MCF 10A (cell line): ENCODE measurements at regions not wholly inside any gene's neighbourhood (a gene's known extent, or its start where the extent isn't known, plus 50 kb on each side); places are given as distances from the start of the nearest gene placed in this dataset.

Experiments
- BruUV-seq: library from RNA; stranded (reverse); fragments of 400-500 nt; replicated peaks from 2 replicates; lab custom pipeline; 2021; lab: Mats Ljungman, UMichigan
- CTCF ChIA-PET: fragments of 300-600 bp; sonication (Branson Sonifier 250); formaldehyde crosslinking; extraction: SDS; loops from one replicate; lab custom pipeline; 2021; ENCODE audit warnings: antibody characterized with exemption, inconsistent platforms; lab: Yijun Ruan, JAX
- POLR2A ChIA-PET: fragments of 300-600, 350-650 bp; sonication (Branson Sonifier 250); formaldehyde crosslinking; extraction: SDS; loops from one replicate; lab custom pipeline; 2020; ENCODE audit warnings: antibody characterized with exemption, inconsistent platforms; lab: Yijun Ruan, JAX
- DNase-seq: peaks from one replicate; pipeline ENCODE4 v3.0.0-alpha.2; 2018; ENCODE audit not compliant: unreplicated experiment
- H3K27ac Mint-ChIP-seq: one replicate; pipeline ENCODE4 v1.8.0; 2022; ENCODE audit warnings: mild to moderate bottlenecking, low read depth, mixed read lengths; ENCODE audit not compliant: unreplicated experiment
- H3K27me3 Mint-ChIP-seq: one replicate; pipeline ENCODE4 v1.8.0; 2022; ENCODE audit warnings: mixed read lengths; ENCODE audit not compliant: insufficient read depth, unreplicated experiment
- H3K36me3 Mint-ChIP-seq: one replicate; pipeline ENCODE4 v1.8.0; 2022; ENCODE audit warnings: mild to moderate bottlenecking, moderate library complexity, mixed read lengths; ENCODE audit not compliant: insufficient read depth, unreplicated experiment
- H3K4me1 Mint-ChIP-seq: one replicate; pipeline ENCODE4 v1.8.0; 2022; ENCODE audit warnings: mixed read lengths; ENCODE audit not compliant: insufficient read depth, unreplicated experiment
- H3K4me3 Mint-ChIP-seq: one replicate; pipeline ENCODE4 v1.8.0; 2022; ENCODE audit warnings: mild to moderate bottlenecking, moderate library complexity, mixed read lengths; ENCODE audit not compliant: unreplicated experiment
- H3K9me3 Mint-ChIP-seq: one replicate; pipeline ENCODE4 v1.8.0; 2022; ENCODE audit warnings: mixed read lengths; ENCODE audit not compliant: unreplicated experiment
- CTCF ChIP-seq: fragments of 200-600 bp; IDR thresholded peaks from one replicate; pipeline ENCODE4 v1.8.0; 2022; ENCODE audit warnings: antibody characterized with exemption, mild to moderate bottlenecking; ENCODE audit not compliant: unreplicated experiment
- intact Hi-C: fragments of 100-400 bp; cut with micrococcal nuclease; formaldehyde crosslinking; loops from 2 replicates; pipeline ENCODE4 v1.14.1; 2022

DNA sequence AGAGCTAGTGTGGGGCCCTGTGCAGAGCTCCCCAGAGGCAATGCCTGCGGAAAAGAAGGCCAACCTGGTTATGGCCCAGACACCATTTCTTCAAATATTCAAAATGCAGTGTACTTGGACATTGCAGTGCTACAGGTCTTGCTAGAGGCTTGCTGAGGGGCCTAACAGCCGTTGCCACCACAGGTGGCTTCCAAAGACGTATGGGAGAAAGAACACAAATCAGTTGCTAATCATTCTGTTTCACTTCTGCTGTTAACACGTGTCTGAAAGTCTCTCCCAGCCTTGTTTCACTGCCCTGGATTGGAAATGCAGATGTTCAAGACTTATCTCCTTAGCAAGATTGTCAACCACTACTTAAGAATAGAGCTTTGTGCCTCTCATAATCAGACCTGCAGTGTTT, 925.9 kb downstream of the GALC start:
- ChIA-PET POLR2A (interaction anchor here (0.7 kb wide), 1 partner anchor 466 kb away, joined by 3 read pairs; no protein-coding TSS in a partner anchor), CTCF (interaction anchor here (0.7 to 1.0 kb wide), 12 partner anchors 9 to 878 kb away, joined by 3 to 9 read pairs (median 3); no protein-coding TSS in a partner anchor)
- Mint-ChIP-seq H3K27ac (no peak overlapping the region), H3K9me3 (no peaks in the 10 kb centered on the region), H3K36me3 (no peaks in the 10 kb centered on the region), H3K27me3 (no peaks in the 10 kb centered on the region), H3K4me3 (no peak overlapping the region), H3K4me1 (peaks cover 14% of the 10 kb centered on the region)
- BruUV-seq = no TSS peak
- TF ChIP-seq CTCF = no peak
- no peak for DNase-seq
- intact Hi-C loops = loop anchor here (10.0 kb wide), 2 partner anchors 268 to 548 kb away; no protein-coding TSS in a partner anchor

GRCh38 chr14:87066221-87066817, 926.7 kb downstream of the GALC start:
- peak; percentile 36 for DNase-seq
- H3K9me3 Mint-ChIP-seq = no peaks in the 10 kb centered on the region
- intact Hi-C loops = loop anchor here (10.0 kb wide), 2 partner anchors 268 to 548 kb away; no protein-coding TSS in a partner anchor
- no peaks in the 10 kb centered on the region for H3K27me3 Mint-ChIP-seq
- H3K4me3 Mint-ChIP-seq = no peak overlapping the region
- POLR2A ChIA-PET = no interaction called here
- BruUV-seq = no TSS peak
- no peak overlapping the region for H3K27ac Mint-ChIP-seq
- CTCF ChIA-PET = interaction anchor here (0.6 to 3.4 kb wide), 10 partner anchors 9 to 1479 kb away, joined by 3 to 17 read pairs (median 4); no protein-coding TSS in a partner anchor
- peaks cover 14% of the 10 kb centered on the region for H3K4me1 Mint-ChIP-seq
- TF ChIP-seq CTCF = peak; percentile 42
- no peaks in the 10 kb centered on the region for H3K36me3 Mint-ChIP-seq

DNA sequence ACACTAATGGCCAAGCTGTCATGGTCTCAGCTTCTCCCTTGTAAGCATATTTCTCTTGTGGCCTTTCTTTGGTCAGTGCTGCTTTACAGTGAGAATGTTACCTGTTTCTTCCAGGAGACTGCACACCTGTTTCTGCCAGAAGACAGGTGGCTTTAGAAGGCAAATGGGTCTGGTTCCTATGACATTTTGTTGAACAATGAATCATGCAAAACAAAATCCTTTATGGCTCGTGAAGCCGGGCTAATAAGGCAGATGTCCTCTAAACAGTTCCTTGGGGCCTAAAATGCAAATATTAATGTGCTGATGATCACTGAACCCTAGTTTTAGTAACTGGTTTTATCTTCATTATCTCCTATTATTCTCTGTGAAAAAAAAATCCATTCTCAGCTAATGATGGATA, 927.6 kb downstream of the GALC start:
- intact Hi-C loops = loop anchor here (10.0 kb wide), 2 partner anchors 269 to 549 kb away; no protein-coding TSS in a partner anchor
- Mint-ChIP-seq H3K4me3 (no peak overlapping the region), H3K4me1 (peaks cover 14% of the 10 kb centered on the region), H3K27ac (no peak overlapping the region), H3K27me3 (no peaks in the 10 kb centered on the region), H3K9me3 (no peaks in the 10 kb centered on the region), H3K36me3 (no peaks in the 10 kb centered on the region)
- TF ChIP-seq CTCF = no peak
- POLR2A ChIA-PET = no interaction called here
- no TSS peak for BruUV-seq
- CTCF ChIA-PET = interaction anchor here (0.6 to 3.4 kb wide), 10 partner anchors 8 to 850 kb away, joined by 3 to 17 read pairs (median 3); no protein-coding TSS in a partner anchor
- DNase-seq = no peak

- POLR2A ChIA-PET = no interaction called here
- Mint-ChIP-seq H3K27me3 (no peaks in the 10 kb centered on the region), H3K4me1 (peaks cover 6% of the 10 kb centered on the region), H3K9me3 (no peaks in the 10 kb centered on the region), H3K27ac (peak overlapping the region; percentile 61), H3K4me3 (no peak overlapping the region), H3K36me3 (no peaks in the 10 kb centered on the region)
- TF ChIP-seq CTCF = no peak
- CTCF ChIA-PET = interaction anchor here (0.6 to 3.4 kb wide), 4 partner anchors 12 to 553 kb away, joined by 3 to 17 read pairs (median 3); no protein-coding TSS in a partner anchor
- no TSS peak for BruUV-seq
- intact Hi-C loops = loop anchor here (10.0 kb wide), 2 partner anchors 272 to 552 kb away; no protein-coding TSS in a partner anchor
- DNase-seq = peak; percentile 11
Measured at GRCh38 chr14:87063181-87063580, 929.8 kb downstream of the GALC start.
